Tibial nerve (tissue), 4 donors: ENCODE measurements at regions not wholly inside any gene's neighbourhood (a gene's known extent, or its start where the extent isn't known, plus 50 kb on each side); places are given as distances from the start of the nearest gene placed in this dataset.
"Not testable (repeated sequence)": the region's sequence is repeated elsewhere in the genome, so short reads cannot be mapped to it uniquely, and the experiment has no call there.

Experiments used
- DNase-seq, 2 donors: peaks; one replicate each; pipeline ENCODE4 v3.0.0-alpha.2; 2019; ENCODE audit warnings: low spot score in 2 of 2
- H3K27ac ChIP-seq, 4 donors: fragments of 200-600 bp; sonication (generic) in 3 of 4; one replicate each; pipeline ENCODE4 v1.5.1; 2017 to 2019; ENCODE audit warnings: mild to moderate bottlenecking in 1 of 4
- H3K27me3 ChIP-seq, 2 donors: fragments of 200-600 bp; sonication (generic) in 1 of 2; one replicate each; pipeline versions ENCODE4 v1.5.1 to v1.6.0; 2017 to 2019
- H3K36me3 ChIP-seq, 3 donors: fragments of 200-600 bp; sonication (generic); one replicate each; pipeline ENCODE4 v1.5.1; 2018 to 2019
- H3K4me1 ChIP-seq, 4 donors: fragments of 200-600 bp; sonication (generic) in 3 of 4; one replicate each; pipeline ENCODE4 v1.5.1; 2017 to 2019
- H3K4me3 ChIP-seq, 4 donors: fragments of 200-600 bp; sonication (generic) in 3 of 4; one replicate each; pipeline ENCODE4 v1.5.1; 2017 to 2019; ENCODE audit warnings: mild to moderate bottlenecking in 1 of 4, moderate library complexity in 1 of 4
- H3K9me3 ChIP-seq, 4 donors: fragments of 200-600 bp; sonication (generic) in 3 of 4; one replicate each; pipeline ENCODE4 v1.5.1; 2017 to 2019
- EP300 ChIP-seq, 2 donors: sonication (generic); formaldehyde crosslinking; IDR thresholded peaks; one replicate each; pipeline ENCODE4 v1.6.1; 2017; ENCODE audit warnings: antibody characterized with exemption in 2 of 2, mild to moderate bottlenecking in 1 of 2
- POLR2A ChIP-seq, 2 donors: fragments of 450-650 bp; IDR thresholded peaks; one replicate each; pipeline ENCODE4 v1.6.1; 2017; ENCODE audit warnings: antibody characterized with exemption in 2 of 2, mild to moderate bottlenecking in 2 of 2, moderate library complexity in 2 of 2
- WGBS, 2 donors: methylation state at CpG; one replicate each; pipeline ENCODE4 v1.1.5; 2018; 5-methylcytosine and 5-hydroxymethylcytosine counted together
- TF ChIP-seq, protein P1 (sequence below), 5 experiments: fragments of 200-600 bp in 3 of 5; fragments of 450-650 bp in 2 of 5; sonication (generic) in 3 of 5; IDR thresholded peaks; one replicate each; pipeline ENCODE4 v1.5.1; 2016 to 2019; ENCODE audit warnings: antibody characterized with exemption in 5 of 5, mild to moderate bottlenecking in 3 of 5, moderate library complexity in 2 of 5

DNA sequence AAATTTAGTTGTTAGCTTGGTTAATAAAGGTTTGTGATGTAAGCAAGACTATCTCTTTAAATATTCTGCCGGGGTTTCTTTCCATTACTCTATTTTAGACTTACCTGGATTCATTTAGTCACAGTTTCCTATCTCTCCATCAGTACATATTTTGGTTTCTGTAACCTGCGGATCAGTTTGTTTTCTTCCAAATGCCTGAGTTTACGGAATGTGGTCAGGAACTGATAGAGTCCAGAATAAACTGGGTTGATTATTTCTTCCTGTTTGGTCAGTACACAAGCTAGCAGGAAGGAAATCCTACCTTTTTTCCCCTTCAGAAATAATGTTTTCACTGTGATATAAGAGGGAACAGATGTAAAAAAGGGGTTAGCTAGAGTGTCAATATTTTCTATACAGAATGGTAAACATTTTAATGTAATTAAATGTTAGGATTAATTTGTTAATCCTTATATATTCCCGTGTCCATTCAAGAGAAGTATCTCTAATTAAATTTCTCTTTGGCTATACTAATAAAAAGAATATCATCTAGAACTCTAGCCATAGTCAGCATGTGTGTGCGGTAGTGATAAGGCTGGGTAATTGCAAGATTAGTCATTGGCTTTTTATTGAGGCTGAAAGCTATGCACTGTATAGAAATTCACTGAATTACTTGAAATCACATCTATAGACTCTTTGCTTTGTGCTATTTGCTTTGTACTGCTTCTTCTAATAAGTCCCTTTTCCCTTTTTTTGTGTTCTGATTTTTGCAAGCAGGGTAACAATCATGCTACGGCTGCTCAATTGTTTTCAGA lies 144.7 kb upstream of the ADGRL4 start:
- WGBS, 2 donors, result 56 to 77% methylated on average over 6 of the region's 6 CpGs
- H3K4me3 ChIP-seq, result no peak overlapping the region
- TF ChIP-seq EP300 (IDR thresholded peaks at IDR 0.05) (no peak), POLR2A (IDR thresholded peaks at IDR 0.05) (no peak)
- TF ChIP-seq, protein P1, sequence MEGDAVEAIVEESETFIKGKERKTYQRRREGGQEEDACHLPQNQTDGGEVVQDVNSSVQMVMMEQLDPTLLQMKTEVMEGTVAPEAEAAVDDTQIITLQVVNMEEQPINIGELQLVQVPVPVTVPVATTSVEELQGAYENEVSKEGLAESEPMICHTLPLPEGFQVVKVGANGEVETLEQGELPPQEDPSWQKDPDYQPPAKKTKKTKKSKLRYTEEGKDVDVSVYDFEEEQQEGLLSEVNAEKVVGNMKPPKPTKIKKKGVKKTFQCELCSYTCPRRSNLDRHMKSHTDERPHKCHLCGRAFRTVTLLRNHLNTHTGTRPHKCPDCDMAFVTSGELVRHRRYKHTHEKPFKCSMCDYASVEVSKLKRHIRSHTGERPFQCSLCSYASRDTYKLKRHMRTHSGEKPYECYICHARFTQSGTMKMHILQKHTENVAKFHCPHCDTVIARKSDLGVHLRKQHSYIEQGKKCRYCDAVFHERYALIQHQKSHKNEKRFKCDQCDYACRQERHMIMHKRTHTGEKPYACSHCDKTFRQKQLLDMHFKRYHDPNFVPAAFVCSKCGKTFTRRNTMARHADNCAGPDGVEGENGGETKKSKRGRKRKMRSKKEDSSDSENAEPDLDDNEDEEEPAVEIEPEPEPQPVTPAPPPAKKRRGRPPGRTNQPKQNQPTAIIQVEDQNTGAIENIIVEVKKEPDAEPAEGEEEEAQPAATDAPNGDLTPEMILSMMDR (IDR thresholded peaks at IDR 0.05), result no peak
- no peak overlapping the region for H3K27ac ChIP-seq
- H3K4me1 ChIP-seq, result no peaks in the 10 kb centered on the region
- H3K9me3 ChIP-seq, result no peaks in the 10 kb centered on the region
- DNase-seq, result no peak
- no peaks in the 10 kb centered on the region for H3K36me3 ChIP-seq
- no peaks in the 10 kb centered on the region for H3K27me3 ChIP-seq

DNA sequence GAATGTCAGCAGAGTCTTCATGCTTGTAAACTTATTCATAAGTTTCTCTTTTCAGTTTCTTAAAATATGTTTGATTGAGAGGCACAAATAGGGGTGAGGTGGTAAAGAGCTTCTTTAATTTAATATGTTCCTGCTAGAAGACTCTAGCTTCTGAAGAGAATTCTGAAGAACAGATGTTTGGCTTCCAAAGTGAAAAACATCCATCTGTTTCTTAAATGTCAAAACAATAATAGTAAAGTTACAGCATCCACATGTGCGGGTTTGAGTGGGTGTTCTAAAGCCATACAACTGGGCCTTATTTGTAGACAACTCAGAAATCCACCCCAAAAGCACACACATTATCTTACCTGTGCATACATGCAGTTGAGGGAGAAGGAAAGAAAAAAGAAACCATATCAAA lies 144.0 kb upstream of the ADGRL4 start:
- Histone ChIP-seq H3K27ac (no peak overlapping the region), H3K27me3 (no peaks in the 10 kb centered on the region), H3K36me3 (no peaks in the 10 kb centered on the region), H3K4me1 (no peaks in the 10 kb centered on the region), H3K4me3 (no peak overlapping the region), H3K9me3 (no peaks in the 10 kb centered on the region)
- TF ChIP-seq POLR2A (IDR thresholded peaks at IDR 0.05) (no peak), EP300 (IDR thresholded peaks at IDR 0.05) (no peak)
- TF ChIP-seq, protein P1 (IDR thresholded peaks at IDR 0.05), result no peak
- WGBS, 2 donors, result 44 to 67% methylated on average over 1 of the region's 1 CpG
- DNase-seq, result no peak

DNA sequence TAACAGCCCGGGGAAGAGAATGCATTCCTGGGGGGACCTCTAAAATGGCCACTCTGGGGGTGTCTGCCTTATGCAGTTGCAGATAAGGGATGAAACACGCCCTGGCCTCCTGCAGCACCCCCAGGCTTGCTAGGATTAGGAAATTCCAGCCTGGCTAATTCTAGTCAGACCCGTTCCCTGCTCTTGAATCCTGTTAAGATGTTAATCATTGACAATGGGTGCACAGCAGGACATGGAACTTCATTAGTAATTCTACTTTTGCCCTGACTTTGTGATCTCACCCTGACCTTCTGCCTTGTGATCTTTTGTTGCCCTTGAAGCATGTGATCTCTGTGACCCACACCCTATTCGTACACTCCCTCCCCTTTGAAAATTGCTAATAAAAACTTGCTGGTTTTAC lies 131.7 kb upstream of the ADGRL4 start:
- not testable (repeated sequence) for H3K4me3 ChIP-seq, H3K27ac ChIP-seq, H3K4me1 ChIP-seq, H3K36me3 ChIP-seq, H3K27me3 ChIP-seq, DNase-seq, H3K9me3 ChIP-seq
- 72 to 79% methylated on average over 4 of the region's 4 CpGs for WGBS, 2 donors

DNA sequence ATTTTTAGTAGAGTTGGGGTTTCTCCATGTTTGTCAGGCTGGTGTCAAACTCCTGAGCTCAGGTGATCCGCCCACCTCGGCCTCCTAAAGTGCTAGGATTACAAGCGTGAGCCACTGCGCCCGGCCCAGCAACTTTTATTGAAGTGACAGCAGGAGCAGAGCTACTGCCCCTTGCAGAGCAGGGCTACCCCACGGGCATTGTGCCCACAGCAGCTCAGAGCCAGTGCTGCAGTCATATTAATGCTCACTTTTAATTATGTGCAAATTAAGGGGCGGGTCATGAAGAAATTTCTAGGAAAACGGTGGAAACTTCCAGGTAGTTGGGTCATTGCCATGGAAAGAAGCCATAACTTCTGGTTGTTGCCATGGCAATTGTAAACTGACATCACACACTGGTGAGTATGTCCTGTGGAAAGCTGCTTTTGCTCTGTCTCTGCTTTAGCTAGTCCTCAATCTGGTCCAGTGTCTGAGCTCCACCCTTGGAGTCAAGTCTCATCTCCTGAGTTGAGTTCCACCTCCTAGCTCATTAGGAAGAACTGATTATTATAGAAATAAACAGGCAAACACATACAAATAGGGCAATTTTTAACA lies 127.3 kb upstream of the ADGRL4 start:
- WGBS, 2 donors, result 84 to 90% methylated on average over 8 of the region's 8 CpGs
- H3K4me1 ChIP-seq, result no peaks in the 10 kb centered on the region

DNA sequence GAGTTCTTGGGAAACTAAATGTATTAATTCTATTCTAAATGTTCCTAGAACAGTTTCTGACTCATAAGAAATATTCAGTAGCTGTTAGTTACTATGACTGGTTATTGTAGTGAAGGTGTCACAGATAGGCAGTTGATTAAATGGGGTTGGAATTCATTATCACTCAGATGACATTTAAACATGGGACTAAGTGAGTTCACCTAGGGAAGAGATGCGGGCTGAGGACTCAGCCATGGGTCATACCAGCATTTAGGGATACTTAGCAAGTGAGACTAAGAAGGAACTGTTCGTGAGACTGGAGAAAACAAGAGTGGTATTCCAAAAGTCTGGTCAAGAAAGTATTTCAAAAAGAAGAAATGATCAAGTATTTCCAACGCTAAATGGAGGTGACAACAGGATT lies 125.1 kb upstream of the ADGRL4 start:
- no peak for DNase-seq
- Histone ChIP-seq H3K36me3 (no peaks in the 10 kb centered on the region), H3K27ac (no peak overlapping the region), H3K4me3 (no peak overlapping the region), H3K9me3 (no peaks in the 10 kb centered on the region), H3K27me3 (no peaks in the 10 kb centered on the region), H3K4me1 (no peaks in the 10 kb centered on the region)
- 61 to 77% methylated on average over 3 of the region's 3 CpGs for WGBS, 2 donors
- TF ChIP-seq, protein P1 (IDR thresholded peaks at IDR 0.05), result no peak
- no peak for TF ChIP-seq EP300 (IDR thresholded peaks at IDR 0.05)
- TF ChIP-seq POLR2A (IDR thresholded peaks at IDR 0.05), result no peak

More for the DNA sequence above, 127.3 kb upstream of the ADGRL4 start:
- H3K27ac ChIP-seq, result no peak overlapping the region
- H3K9me3 ChIP-seq, result no peaks in the 10 kb centered on the region
- no peaks in the 10 kb centered on the region for H3K27me3 ChIP-seq
- no peaks in the 10 kb centered on the region for H3K36me3 ChIP-seq
- no peak for DNase-seq
- H3K4me3 ChIP-seq, result no peak overlapping the region
- TF ChIP-seq, protein P1 (IDR thresholded peaks at IDR 0.05), result no peak
- no peak for TF ChIP-seq EP300 (IDR thresholded peaks at IDR 0.05)
- no peak for TF ChIP-seq POLR2A (IDR thresholded peaks at IDR 0.05)
